HepG2 (cell line): ENCODE measurements at regions not wholly inside any gene's neighbourhood (a gene's known extent, or its start where the extent isn't known, plus 50 kb on each side); places are given as distances from the start of the nearest gene placed in this dataset.

Experiments
- ATAC-seq: fragments of 200-7000 bp; cut with Tn5 transposase; 3 replicates; pipeline ENCODE4 v1.9.1; 2020; ENCODE audit warnings: mild to moderate bottlenecking, moderate library complexity
- BruUV-seq: library from RNA; stranded (reverse); fragments of 400-500 nt; replicated peaks from 2 replicates; lab custom pipeline; 2021; lab: Mats Ljungman, UMichigan
- CTCF ChIA-PET: fragments of 300-600 bp; formaldehyde crosslinking; extraction: SDS; loops from one replicate; lab custom pipeline; 2021; ENCODE audit warnings: low total read pairs, inconsistent platforms, low intra/inter-chr PET ratio; lab: Yijun Ruan, JAX
- POLR2A ChIA-PET: fragments of 350-600 bp; sonication (Branson Sonifier 250); formaldehyde crosslinking; loops from one replicate; lab custom pipeline; 2020; ENCODE audit warnings: antibody characterized with exemption, inconsistent platforms; lab: Yijun Ruan, JAX
- DNase-seq: peaks from one replicate; pipeline ENCODE4 v3.0.0-alpha.2; 2015; ENCODE audit warnings: low spot score
- FAIRE-seq: peaks from 3 replicates; lab custom pipeline; 2011; peaks lifted over from hg19 to GRCh38; lab: Jason Lieb, UNC
- H2AFZ ChIP-seq: one replicate; pipeline ENCODE4 v1.6.1; 2011; ENCODE audit warnings: low read length, inconsistent platforms
- H3K27ac ChIP-seq: fragments of 300-600 bp; 3 replicates; pipeline ENCODE4 v1.8.0; 2011; ENCODE audit warnings: mixed run types, mild to moderate bottlenecking, mixed read lengths, low read length, inconsistent platforms; ENCODE audit not compliant: insufficient read depth; ENCODE audit errors: extremely low read length
- H3K27me3 ChIP-seq, 2 experiments: fragments of 200-600 bp in 1 of 2; 2 replicates in 1 of 2; 3 replicates in 1 of 2; pipeline versions ENCODE4 v1.6.0 to v1.8.0; 2011; ENCODE audit warnings: low read length in 2 of 2, mild to moderate bottlenecking in 2 of 2, moderate library complexity in 2 of 2, inconsistent platforms in 1 of 2; ENCODE audit not compliant: insufficient read depth in 2 of 2, control insufficient read depth in 1 of 2
- H3K36me3 ChIP-seq, 2 experiments: fragments of 200-600 bp in 1 of 2; replicated peaks in 1 of 2; 2 replicates in 1 of 2; 3 replicates in 1 of 2; pipeline versions ENCODE4 v1.5.1 to v1.8.0; 2011; ENCODE audit warnings: low read length in 2 of 2, inconsistent platforms in 1 of 2; ENCODE audit not compliant: insufficient read depth in 2 of 2, control insufficient read depth in 1 of 2
- H3K4me1 ChIP-seq: 2 replicates; pipeline ENCODE4 v1.5.1; 2012; ENCODE audit warnings: low read length, inconsistent platforms; ENCODE audit not compliant: insufficient read depth
- H3K4me2 ChIP-seq: 2 replicates; pipeline ENCODE4 v1.6.0; 2011; ENCODE audit warnings: low read depth, low read length, inconsistent platforms
- H3K4me3 ChIP-seq, 3 experiments: fragments of 200-600 bp in 1 of 3; sonication (generic), shearing (Covaris generic) in 1 of 3; replicated peaks in 1 of 3; 2 replicates each; pipeline ENCODE4 v1.5.1; 2011 to 2016; ENCODE audit warnings: low read length in 3 of 3, inconsistent platforms in 2 of 3, low read depth in 2 of 3, mild to moderate bottlenecking in 2 of 3, control low read depth in 1 of 3, mixed read lengths in 1 of 3; ENCODE audit not compliant: insufficient read depth in 1 of 3
- H3K79me2 ChIP-seq: one replicate; pipeline ENCODE4 v1.6.1; 2011; ENCODE audit warnings: low read length, inconsistent platforms; ENCODE audit not compliant: insufficient read depth
- H3K9ac ChIP-seq: 2 replicates; pipeline ENCODE4 v1.6.0; 2011; ENCODE audit warnings: mild to moderate bottlenecking, low read depth, low read length, inconsistent platforms; ENCODE audit not compliant: insufficient read depth
- H3K9me3 ChIP-seq: 2 replicates; pipeline ENCODE4 v1.5.1; 2012; ENCODE audit warnings: mild to moderate bottlenecking, low read length
- H4K20me1 ChIP-seq: 2 replicates; pipeline ENCODE4 v1.6.0; 2011; ENCODE audit warnings: inconsistent platforms, mild to moderate bottlenecking, low read length, moderate library complexity; ENCODE audit not compliant: insufficient read depth
- ATF1 ChIP-seq: IDR thresholded peaks from 2 replicates; pipeline ENCODE4 v1.6.1; 2016; ENCODE audit warnings: mild to moderate bottlenecking, control low read depth
- CBX5 ChIP-seq: sonication (generic); formaldehyde crosslinking; IDR thresholded peaks from 2 replicates; pipeline ENCODE4 v1.4.0; 2020; ENCODE audit warnings: missing genetic modification reagents, borderline replicate concordance
- CEBPB ChIP-seq: IDR thresholded peaks from 2 replicates; pipeline ENCODE4 v1.6.1; 2011; ENCODE audit warnings: low read depth, low read length, improper control_type of control experiment, borderline replicate concordance
- CEBPG ChIP-seq: IDR thresholded peaks from 2 replicates; pipeline ENCODE4 v1.6.1; 2016
- ETV6 ChIP-seq: sonication (generic); formaldehyde crosslinking; conservative IDR thresholded peaks from 2 replicates; pipeline ENCODE4 v1.4.0; 2020; ENCODE audit warnings: missing genetic modification reagents
- MED1 ChIP-seq: sonication (generic); formaldehyde crosslinking; IDR thresholded peaks from 2 replicates; pipeline ENCODE4 v1.4.0; 2020; ENCODE audit warnings: missing genetic modification reagents
- TRIM24 ChIP-seq: sonication (generic); formaldehyde crosslinking; IDR thresholded peaks from 2 replicates; pipeline ENCODE4 v1.8.0; 2022; ENCODE audit warnings: mild to moderate bottlenecking, missing genetic modification reagents
- ZNF496 ChIP-seq: sonication (generic); formaldehyde crosslinking; IDR thresholded peaks from 2 replicates; pipeline ENCODE4 v1.8.1; 2023; ENCODE audit warnings: mild to moderate bottlenecking, moderate library complexity, missing genetic modification reagents; ENCODE audit not compliant: insufficient replicate concordance
- ZNF691 ChIP-seq: sonication (generic); formaldehyde crosslinking; IDR thresholded peaks from 2 replicates; pipeline ENCODE4 v1.4.0; 2020; ENCODE audit warnings: missing genetic modification reagents, low read depth, mild to moderate bottlenecking, borderline replicate concordance
- ZNF891 ChIP-seq: sonication (generic); formaldehyde crosslinking; IDR thresholded peaks from 2 replicates; pipeline ENCODE4 v1.5.0; 2020; ENCODE audit warnings: mild to moderate bottlenecking, missing genetic modification reagents
- WGBS: methylation state at CpG from one replicate; pipeline ENCODE4 v1.1.6; 2017; ENCODE audit warnings: low lambda C conversion rate; 5-methylcytosine and 5-hydroxymethylcytosine counted together
- in situ Hi-C: cut with HindIII; loops from 2 replicates; pipeline ENCODE4 v1.10.0; 2017; ENCODE audit warnings: low pct_unique_long_range_greater_than_20kb; ENCODE audit not compliant: extremely low pct_ligation_motif_present
- intact Hi-C: fragments of 100-400 bp; cut with micrococcal nuclease; formaldehyde crosslinking; loops from one replicate; pipeline ENCODE4 v1.10.0; 2022; ENCODE audit not compliant: unreplicated experiment

GRCh38 chr12:89172224-89172623 lies 180.1 kb downstream of the DUSP6 start:
- H3K36me3 ChIP-seq: no peaks in the 10 kb centered on the region
- BruUV-seq: no TSS peak
- TF ChIP-seq TRIM24 (CRISPR knock-in tag): no peak
- FAIRE-seq: no peak
- peaks cover 10% of the 10 kb centered on the region for H3K4me1 ChIP-seq
- intact Hi-C loops (no loop called here), in situ Hi-C loops (no loop called here)
- H3K4me3 ChIP-seq: no peak overlapping the region
- no peak overlapping the region for H3K27ac ChIP-seq
- no peaks in the 10 kb centered on the region for H3K9me3 ChIP-seq
- POLR2A ChIA-PET: no interaction called here
- H3K27me3 ChIP-seq: no peaks in the 10 kb centered on the region
- H4K20me1 ChIP-seq: no peaks in the 10 kb centered on the region
- ATAC-seq: no peak
- H3K79me2 ChIP-seq: no peaks in the 10 kb centered on the region
- no peak overlapping the region for H2AFZ ChIP-seq
- H3K9ac ChIP-seq: no peak overlapping the region
- CTCF ChIA-PET: no interaction called here
- no peak overlapping the region for H3K4me2 ChIP-seq
- DNase-seq: no peak

- TF ChIP-seq ETV6 (CRISPR knock-in tag) (no peak), ZNF496 (CRISPR knock-in tag) (no peak), CEBPG (CRISPR knock-in tag) (no peak), ZNF891 (CRISPR knock-in tag) (no peak), CEBPB (no peak), ZNF691 (CRISPR knock-in tag) (no peak), MED1 (CRISPR knock-in tag) (no peak), CBX5 (CRISPR knock-in tag) (no peak), ATF1 (CRISPR knock-in tag) (no peak)
- no peak for FAIRE-seq
- H3K36me3 ChIP-seq: no peaks in the 10 kb centered on the region
- intact Hi-C loops (no loop called here), in situ Hi-C loops (no loop called here)
- 71% methylated on average over 5 of the region's 5 CpGs for WGBS
- no peaks in the 10 kb centered on the region for H3K79me2 ChIP-seq
- no peaks in the 10 kb centered on the region for H4K20me1 ChIP-seq
- H2AFZ ChIP-seq: no peak overlapping the region
- DNase-seq: no peak
- no peak overlapping the region for H3K4me3 ChIP-seq
- peaks cover 10% of the 10 kb centered on the region for H3K4me1 ChIP-seq
- POLR2A ChIA-PET: no interaction called here
- H3K9me3 ChIP-seq: no peaks in the 10 kb centered on the region
- CTCF ChIA-PET: no interaction called here
- H3K27me3 ChIP-seq: no peaks in the 10 kb centered on the region
- BruUV-seq: no TSS peak
- ATAC-seq: no peak
- no peak overlapping the region for H3K27ac ChIP-seq
- no peak overlapping the region for H3K9ac ChIP-seq
- no peak overlapping the region for H3K4me2 ChIP-seq
These were observed 183.0 kb downstream of the DUSP6 start for GRCh38 chr12:89169321-89169720.
